GM23338 (cell line): ENCODE measurements at regions not wholly inside any gene's neighbourhood (a gene's known extent, or its start where the extent isn't known, plus 50 kb on each side); places are given as distances from the start of the nearest gene placed in this dataset.

Experiments
- ATAC-seq: fragments of 200-7000 bp; cut with Tn5 transposase; 3 replicates; pipeline ENCODE4 v1.9.1; 2020
- DNase-seq: peaks from one replicate; pipeline ENCODE4 v3.0.0-alpha.2; 2015; ENCODE audit warnings: low spot score
- H2AFZ ChIP-seq: fragments of 200-600 bp; sonication (generic); 2 replicates; pipeline ENCODE4 v1.8.0; 2016; ENCODE audit warnings: antibody characterized with exemption, mild to moderate bottlenecking, moderate library complexity
- H3F3A ChIP-seq: fragments of 200-600 bp; sonication (generic); replicated peaks from 2 replicates; pipeline ENCODE4 v1.8.0; 2017; ENCODE audit warnings: antibody characterized with exemption, mixed run types, low read depth
- H3K27ac ChIP-seq: fragments of 200-600 bp; sonication (generic); 2 replicates; pipeline ENCODE4 v1.6.1; 2016; ENCODE audit warnings: low read depth
- H3K27me3 ChIP-seq: fragments of 200-600 bp; sonication (generic); 2 replicates; pipeline ENCODE4 v1.8.0; 2016; ENCODE audit warnings: mild to moderate bottlenecking, mixed run types, moderate library complexity; ENCODE audit not compliant: insufficient read depth
- H3K36me3 ChIP-seq: fragments of 200-600 bp; sonication (generic); 2 replicates; pipeline ENCODE4 v1.8.0; 2016; ENCODE audit warnings: mild to moderate bottlenecking; ENCODE audit not compliant: insufficient read depth
- H3K4me1 ChIP-seq: fragments of 200-600 bp; sonication (generic); 2 replicates; pipeline ENCODE4 v1.8.0; 2016; ENCODE audit warnings: mild to moderate bottlenecking, moderate library complexity; ENCODE audit not compliant: insufficient read depth
- H3K4me2 ChIP-seq: fragments of 200-600 bp; sonication (generic); 2 replicates; pipeline ENCODE4 v1.7.1; 2017; ENCODE audit warnings: mixed run types
- H3K4me3 ChIP-seq: fragments of 200-600 bp; sonication (generic); 2 replicates; pipeline ENCODE4 v1.6.1; 2016; ENCODE audit warnings: mixed run types
- H3K79me2 ChIP-seq: fragments of 200-600 bp; sonication (generic); replicated peaks from 2 replicates; pipeline ENCODE4 v1.8.0; 2017; ENCODE audit warnings: mild to moderate bottlenecking; ENCODE audit not compliant: insufficient read depth
- H3K9me2 ChIP-seq: fragments of 200-600 bp; sonication (generic); 2 replicates; pipeline ENCODE4 v1.8.0; 2017; ENCODE audit not compliant: insufficient read depth
- H4K20me1 ChIP-seq: fragments of 200-600 bp; sonication (generic); replicated peaks from 2 replicates; pipeline ENCODE4 v1.8.0; 2017; ENCODE audit warnings: mild to moderate bottlenecking; ENCODE audit not compliant: insufficient read depth
- H3K27ac Mint-ChIP-seq: 2 replicates; pipeline ENCODE4 v1.8.0; 2020; ENCODE audit warnings: inconsistent platforms, mild to moderate bottlenecking, moderate library complexity, mixed read lengths
- H3K27me3 Mint-ChIP-seq: 3 replicates; pipeline ENCODE4 v1.8.0; 2022; ENCODE audit warnings: low read depth, mild to moderate bottlenecking, moderate library complexity, mixed read lengths, inconsistent platforms; ENCODE audit not compliant: insufficient read depth, poor library complexity
- H3K36me3 Mint-ChIP-seq: 3 replicates; pipeline ENCODE4 v1.8.0; 2021; ENCODE audit warnings: low read depth, mild to moderate bottlenecking, inconsistent platforms, moderate library complexity, mixed read lengths
- H3K4me1 Mint-ChIP-seq: 3 replicates; pipeline ENCODE4 v1.8.0; 2020; ENCODE audit warnings: mild to moderate bottlenecking, inconsistent platforms, mixed read lengths
- H3K4me3 Mint-ChIP-seq: 3 replicates; pipeline ENCODE4 v1.8.0; 2021; ENCODE audit warnings: moderate library complexity, mild to moderate bottlenecking, inconsistent platforms, mixed read lengths
- H3K9me3 Mint-ChIP-seq: 3 replicates; pipeline ENCODE4 v1.8.0; 2020; ENCODE audit warnings: moderate library complexity, mild to moderate bottlenecking, inconsistent platforms, mixed read lengths
- CREB1 ChIP-seq: fragments of 250-450 bp; sonication (Bioruptor Pico); IDR thresholded peaks from 2 replicates; pipeline ENCODE4 v1.5.0; 2020; ENCODE audit warnings: low read depth, mild to moderate bottlenecking, moderate library complexity
- CTCF ChIP-seq, 2 experiments: fragments of 200-600 bp in 1 of 2; sonication (generic) in 1 of 2; conservative IDR thresholded peaks; 2 replicates each; pipeline versions ENCODE4 v1.5.1 to v1.6.1; 2016 to 2017; ENCODE audit warnings: antibody characterized with exemption in 2 of 2, low read depth in 2 of 2, mild to moderate bottlenecking in 2 of 2, moderate library complexity in 1 of 2
- EZH2 ChIP-seq: fragments of 200-600 bp; sonication (generic); IDR thresholded peaks from one replicate; pipeline ENCODE4 v1.8.0; 2017; ENCODE audit warnings: antibody characterized with exemption, mild to moderate bottlenecking, low read depth; ENCODE audit not compliant: unreplicated experiment
- EZH2phosphoT487 ChIP-seq: fragments of 200-600 bp; sonication (generic); IDR thresholded peaks from one replicate; pipeline ENCODE4 v1.8.1; 2018; ENCODE audit warnings: antibody characterized with exemption; ENCODE audit not compliant: unreplicated experiment
- JUNB ChIP-seq: IDR thresholded peaks from one replicate; pipeline ENCODE4 v1.6.1; 2016; ENCODE audit warnings: antibody characterized with exemption; ENCODE audit not compliant: unreplicated experiment
- NANOG ChIP-seq: IDR thresholded peaks from 2 replicates; pipeline ENCODE4 v1.6.1; 2016; ENCODE audit warnings: antibody characterized with exemption, borderline replicate concordance
- POLR2AphosphoS5 ChIP-seq: IDR thresholded peaks from 2 replicates; pipeline ENCODE4 v1.6.1; 2016; ENCODE audit warnings: antibody characterized with exemption, low read depth
- REST ChIP-seq: IDR thresholded peaks from one replicate; pipeline ENCODE4 v1.6.1; 2018; ENCODE audit warnings: antibody characterized with exemption; ENCODE audit not compliant: unreplicated experiment
- STAT1 ChIP-seq: IDR thresholded peaks from one replicate; pipeline ENCODE4 v1.6.1; 2016; ENCODE audit warnings: antibody characterized with exemption; ENCODE audit not compliant: unreplicated experiment
- ZNF114 ChIP-seq: fragments of 250-450 bp; sonication (Bioruptor Pico); IDR thresholded peaks from 2 replicates; pipeline ENCODE4 v1.5.0; 2020; ENCODE audit warnings: mild to moderate bottlenecking, moderate library complexity
- ZNF331 ChIP-seq: fragments of 250-450 bp; sonication (Bioruptor Pico); IDR thresholded peaks from 2 replicates; pipeline ENCODE4 v1.5.0; 2020; ENCODE audit warnings: low read depth, mild to moderate bottlenecking, moderate library complexity

GRCh38 chr1:191260056-191260455 is 782.4 kb upstream of the BRINP3 start (continued):
- no peak for TF ChIP-seq REST
- TF ChIP-seq NANOG: no peak
- TF ChIP-seq ZNF114 (CRISPR knock-in tag): no peak

- no peaks in the 10 kb centered on the region for H3K4me1 Mint-ChIP-seq
- DNase-seq (no peak), ATAC-seq (no peak)
- H2AFZ ChIP-seq: no peak overlapping the region
- H3K27me3 ChIP-seq: no peaks in the 10 kb centered on the region
- no peaks in the 10 kb centered on the region for H3K79me2 ChIP-seq
- no peaks in the 10 kb centered on the region for H3K9me2 ChIP-seq
- H3K36me3 Mint-ChIP-seq: no peaks in the 10 kb centered on the region
- no peaks in the 10 kb centered on the region for H3K36me3 ChIP-seq
- H3K27ac ChIP-seq: no peak overlapping the region
- H4K20me1 ChIP-seq: no peaks in the 10 kb centered on the region
- H3K4me2 ChIP-seq: no peak overlapping the region
- no peaks in the 10 kb centered on the region for H3F3A ChIP-seq
- H3K4me3 ChIP-seq: no peak overlapping the region
- H3K9me3 Mint-ChIP-seq: no peaks in the 10 kb centered on the region
- no peaks in the 10 kb centered on the region for H3K4me1 ChIP-seq
- no peaks in the 10 kb centered on the region for H3K27me3 Mint-ChIP-seq
- no peak overlapping the region for H3K4me3 Mint-ChIP-seq
- no peak overlapping the region for H3K27ac Mint-ChIP-seq
- TF ChIP-seq EZH2 (no peak), EZH2phosphoT487 (no peak), CREB1 (CRISPR knock-in tag) (no peak), CTCF (conservative IDR thresholded peaks at IDR 0.05; ENCODE audit: low read depth in 2 of 2) (no peak), POLR2AphosphoS5 (no peak), ZNF114 (CRISPR knock-in tag) (no peak), NANOG (no peak), REST (no peak), JUNB (no peak), ZNF331 (CRISPR knock-in tag) (no peak), STAT1 (no peak)
Measured at GRCh38 chr1:191261111-191261510, 783.4 kb upstream of the BRINP3 start.
